ENCODE measurements at regions not wholly inside any gene's neighbourhood (a gene's known extent, or its start where the extent isn't known, plus 50 kb on each side); places are given as distances from the start of the nearest gene placed in this dataset.

GRCh38 chr16:86958423-86958822, 358.8 kb downstream of the C16orf95 start:
- no peak for ATAC-seq

DNA sequence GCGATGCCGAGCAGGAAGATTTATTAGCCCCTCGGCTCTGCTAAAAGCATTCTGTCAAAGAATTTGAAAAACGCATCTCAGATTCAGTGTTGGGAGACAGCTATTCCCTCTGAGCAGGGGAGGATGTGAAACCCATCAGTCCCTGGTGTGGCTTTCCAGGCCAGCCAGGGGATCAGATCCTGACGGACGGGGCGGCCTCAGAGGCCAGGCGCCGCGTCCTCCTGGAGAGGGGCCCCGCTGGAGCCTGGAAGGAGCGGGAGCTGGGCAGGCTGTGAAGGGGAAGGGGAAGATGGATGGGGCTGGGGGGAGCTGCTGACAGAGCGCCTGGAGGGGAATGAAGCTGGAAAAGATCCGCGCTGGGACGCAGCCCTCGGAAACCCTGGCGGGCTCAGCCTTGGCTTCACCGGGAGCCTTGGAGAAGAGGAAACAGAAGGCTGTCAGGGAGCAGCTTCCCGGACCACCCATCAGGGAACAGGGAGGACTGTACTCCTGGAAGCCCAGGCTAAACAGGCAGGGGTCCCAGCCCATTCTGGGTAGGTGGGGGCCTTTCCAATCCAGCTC, 358.0 kb downstream of the C16orf95 start:
- 51 to 65% (median 58%) methylated on average over 18 to 20 of the region's 20 CpGs for WGBS, 4 donors
- Histone ChIP-seq H3K4me3 (no peak overlapping the region), H3K36me3 (no peaks in the 10 kb centered on the region)

More at GRCh38 chr16:86958423-86958822, 358.8 kb downstream of the C16orf95 start:
- H3K4me1 ChIP-seq: no peaks in the 10 kb centered on the region
- H3K27me3 ChIP-seq: peaks cover 0 to 10% (median 0%) of the 10 kb centered on the region in 9 donors
- no peak overlapping the region for H3K27ac ChIP-seq
- TF ChIP-seq, protein P1, sequence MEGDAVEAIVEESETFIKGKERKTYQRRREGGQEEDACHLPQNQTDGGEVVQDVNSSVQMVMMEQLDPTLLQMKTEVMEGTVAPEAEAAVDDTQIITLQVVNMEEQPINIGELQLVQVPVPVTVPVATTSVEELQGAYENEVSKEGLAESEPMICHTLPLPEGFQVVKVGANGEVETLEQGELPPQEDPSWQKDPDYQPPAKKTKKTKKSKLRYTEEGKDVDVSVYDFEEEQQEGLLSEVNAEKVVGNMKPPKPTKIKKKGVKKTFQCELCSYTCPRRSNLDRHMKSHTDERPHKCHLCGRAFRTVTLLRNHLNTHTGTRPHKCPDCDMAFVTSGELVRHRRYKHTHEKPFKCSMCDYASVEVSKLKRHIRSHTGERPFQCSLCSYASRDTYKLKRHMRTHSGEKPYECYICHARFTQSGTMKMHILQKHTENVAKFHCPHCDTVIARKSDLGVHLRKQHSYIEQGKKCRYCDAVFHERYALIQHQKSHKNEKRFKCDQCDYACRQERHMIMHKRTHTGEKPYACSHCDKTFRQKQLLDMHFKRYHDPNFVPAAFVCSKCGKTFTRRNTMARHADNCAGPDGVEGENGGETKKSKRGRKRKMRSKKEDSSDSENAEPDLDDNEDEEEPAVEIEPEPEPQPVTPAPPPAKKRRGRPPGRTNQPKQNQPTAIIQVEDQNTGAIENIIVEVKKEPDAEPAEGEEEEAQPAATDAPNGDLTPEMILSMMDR (IDR thresholded peaks at IDR 0.05): no peak
- 90 to 95% (median 94%) methylated on average over 9 of the region's 9 CpGs for WGBS, 4 donors
- no peak for DNase-seq
- H3K4me3 ChIP-seq: no peak overlapping the region
- intact Hi-C loops (cut with DNase I): no loop called here
- H3K36me3 ChIP-seq: no peaks in the 10 kb centered on the region
- H3K9me3 ChIP-seq: no peaks in the 10 kb centered on the region

GRCh38 chr16:86959729-86960128, 357.5 kb downstream of the C16orf95 start:
- intact Hi-C loops (cut with DNase I): no loop called here
- no peak for ATAC-seq

More for the DNA sequence above, 358.0 kb downstream of the C16orf95 start:
- no peak for TF ChIP-seq POLR2A (IDR thresholded peaks at IDR 0.05)
- TF ChIP-seq, protein P1 (IDR thresholded peaks at IDR 0.05): no peak
- ATAC-seq (no peak), DNase-seq (no peak)
- no peak overlapping the region for H3K27ac ChIP-seq
- H3K4me1 ChIP-seq: no peaks in the 10 kb centered on the region
- H3K9me3 ChIP-seq: no peaks in the 10 kb centered on the region
- intact Hi-C loops (cut with DNase I): no loop called here
- H3K27me3 ChIP-seq: peaks cover 0 to 10% (median 0%) of the 10 kb centered on the region in 9 donors

DNA sequence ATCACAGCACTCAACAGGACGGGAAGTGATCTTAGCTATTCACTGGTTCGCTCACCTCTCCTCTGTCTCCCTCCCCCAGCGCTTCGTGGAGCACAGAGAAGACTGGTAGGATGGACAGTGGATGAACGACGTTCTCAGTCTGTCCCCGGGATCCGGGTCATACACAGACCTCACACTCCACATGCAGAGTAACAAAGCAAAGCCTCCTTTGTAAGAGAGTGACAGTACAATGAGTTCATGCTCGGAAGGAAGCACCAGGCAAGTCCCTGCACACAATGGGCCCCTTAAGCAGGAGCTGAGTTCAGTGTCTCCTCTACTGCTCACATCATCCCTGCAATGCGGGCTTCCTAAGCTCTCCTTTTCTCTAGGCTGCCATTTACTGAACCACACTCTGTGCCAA, 356.9 kb downstream of the C16orf95 start:
- no peak for ATAC-seq
- 58 to 63% (median 60%) methylated on average over 10 of the region's 10 CpGs for WGBS, 4 donors

More at GRCh38 chr16:86959729-86960128, 357.5 kb downstream of the C16orf95 start:
- H3K36me3 ChIP-seq: no peaks in the 10 kb centered on the region
- 74 to 92% (median 83%) methylated on average over 3 of the region's 3 CpGs for WGBS, 4 donors
- H3K9me3 ChIP-seq: no peaks in the 10 kb centered on the region
- no peak overlapping the region for H3K4me3 ChIP-seq
- no peak for DNase-seq
- peaks cover 0 to 10% (median 0%) of the 10 kb centered on the region in 9 donors for H3K27me3 ChIP-seq
- TF ChIP-seq POLR2A (IDR thresholded peaks at IDR 0.05): no peak
- TF ChIP-seq, protein P1 (IDR thresholded peaks at IDR 0.05): no peak
- no peak overlapping the region for H3K27ac ChIP-seq
- no peaks in the 10 kb centered on the region for H3K4me1 ChIP-seq

More for the DNA sequence above, 356.9 kb downstream of the C16orf95 start:
- no peaks in the 10 kb centered on the region for H3K9me3 ChIP-seq
- intact Hi-C loops (cut with DNase I): no loop called here
- no peak overlapping the region for H3K4me3 ChIP-seq
- DNase-seq: no peak
- no peaks in the 10 kb centered on the region for H3K36me3 ChIP-seq
- no peaks in the 10 kb centered on the region for H3K4me1 ChIP-seq
- TF ChIP-seq POLR2A (IDR thresholded peaks at IDR 0.05): no peak
- TF ChIP-seq, protein P1 (IDR thresholded peaks at IDR 0.05): no peak
- H3K27me3 ChIP-seq: peaks cover 0 to 10% (median 0%) of the 10 kb centered on the region in 9 donors
- H3K27ac ChIP-seq: no peak overlapping the region

Measured in heart left ventricle (tissue), 16 donors.